GM12864 (cell line): ENCODE measurements at regions not wholly inside any gene's neighbourhood (a gene's known extent, or its start where the extent isn't known, plus 50 kb on each side); places are given as distances from the start of the nearest gene placed in this dataset.

ENCODE experiments used
- DNase-seq: peaks from one replicate; pipeline ENCODE4 v3.0.0-alpha.2; 2011; ENCODE audit warnings: low read depth
- H3K4me3 ChIP-seq: 2 replicates; pipeline ENCODE4 v1.5.1; 2011; ENCODE audit warnings: mild to moderate bottlenecking, low read depth, low read length, control low read depth
- TF ChIP-seq, protein P1 (sequence below): IDR thresholded peaks from 2 replicates; pipeline ENCODE4 v1.5.1; 2011; ENCODE audit warnings: low read depth, mild to moderate bottlenecking, moderate library complexity, low read length, control low read depth, inconsistent platforms; ENCODE audit errors: missing control alignments

DNA sequence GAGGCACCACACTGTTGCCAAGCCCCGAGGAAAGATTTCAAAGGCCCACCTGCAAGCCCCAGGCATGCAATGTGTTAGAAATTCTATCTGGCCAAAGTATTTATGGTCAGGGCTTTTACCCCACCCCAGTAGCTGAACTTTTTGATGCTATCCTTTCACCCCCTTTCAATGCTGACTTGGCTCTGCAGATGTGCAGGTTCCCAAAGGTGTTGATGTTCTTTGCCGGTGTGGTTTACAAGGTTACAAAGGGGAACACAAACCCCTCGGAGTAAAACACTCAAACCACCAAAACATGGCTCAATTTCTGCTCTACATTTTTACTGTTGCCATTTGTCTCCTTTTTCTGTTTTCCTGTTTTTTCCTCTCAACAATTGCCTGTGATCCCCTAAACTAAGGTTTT is 145.4 kb upstream of the BNIP2 start:
- no peak for DNase-seq
- TF ChIP-seq, protein P1, sequence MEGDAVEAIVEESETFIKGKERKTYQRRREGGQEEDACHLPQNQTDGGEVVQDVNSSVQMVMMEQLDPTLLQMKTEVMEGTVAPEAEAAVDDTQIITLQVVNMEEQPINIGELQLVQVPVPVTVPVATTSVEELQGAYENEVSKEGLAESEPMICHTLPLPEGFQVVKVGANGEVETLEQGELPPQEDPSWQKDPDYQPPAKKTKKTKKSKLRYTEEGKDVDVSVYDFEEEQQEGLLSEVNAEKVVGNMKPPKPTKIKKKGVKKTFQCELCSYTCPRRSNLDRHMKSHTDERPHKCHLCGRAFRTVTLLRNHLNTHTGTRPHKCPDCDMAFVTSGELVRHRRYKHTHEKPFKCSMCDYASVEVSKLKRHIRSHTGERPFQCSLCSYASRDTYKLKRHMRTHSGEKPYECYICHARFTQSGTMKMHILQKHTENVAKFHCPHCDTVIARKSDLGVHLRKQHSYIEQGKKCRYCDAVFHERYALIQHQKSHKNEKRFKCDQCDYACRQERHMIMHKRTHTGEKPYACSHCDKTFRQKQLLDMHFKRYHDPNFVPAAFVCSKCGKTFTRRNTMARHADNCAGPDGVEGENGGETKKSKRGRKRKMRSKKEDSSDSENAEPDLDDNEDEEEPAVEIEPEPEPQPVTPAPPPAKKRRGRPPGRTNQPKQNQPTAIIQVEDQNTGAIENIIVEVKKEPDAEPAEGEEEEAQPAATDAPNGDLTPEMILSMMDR: no peak
- H3K4me3 ChIP-seq: no peak overlapping the region

GRCh38 chr15:59833366-59833765 is 144.2 kb upstream of the BNIP2 start:
- no peak for DNase-seq

GRCh38 chr15:59830873-59831272 is 141.8 kb upstream of the BNIP2 start:
- TF ChIP-seq, protein P1: no peak
- no peak for DNase-seq
- H3K4me3 ChIP-seq: no peak overlapping the region

More at GRCh38 chr15:59833366-59833765, 144.2 kb upstream of the BNIP2 start:
- TF ChIP-seq, protein P1: no peak
- no peak overlapping the region for H3K4me3 ChIP-seq

DNA sequence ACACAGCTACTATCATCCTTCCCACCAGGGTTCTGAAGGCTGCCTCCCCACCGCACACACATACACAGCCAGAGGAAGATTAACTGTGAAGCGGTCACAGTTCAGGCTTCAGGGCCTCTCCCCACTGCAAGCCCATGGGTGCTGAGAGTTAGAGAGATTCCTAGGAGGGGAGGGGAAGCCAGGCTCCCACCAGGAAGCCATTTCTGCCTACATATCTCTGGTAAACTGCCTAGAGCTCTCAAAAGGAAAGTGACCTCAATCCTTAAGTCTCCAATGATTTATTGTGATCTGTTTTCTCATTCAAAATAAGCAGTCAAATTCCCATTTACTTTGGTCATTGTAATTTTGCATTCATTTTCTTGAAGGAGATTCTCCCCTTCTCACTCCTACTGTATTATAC is 141.0 kb upstream of the BNIP2 start:
- H3K4me3 ChIP-seq: no peak overlapping the region
- TF ChIP-seq, protein P1: no peak
- no peak for DNase-seq

DNA sequence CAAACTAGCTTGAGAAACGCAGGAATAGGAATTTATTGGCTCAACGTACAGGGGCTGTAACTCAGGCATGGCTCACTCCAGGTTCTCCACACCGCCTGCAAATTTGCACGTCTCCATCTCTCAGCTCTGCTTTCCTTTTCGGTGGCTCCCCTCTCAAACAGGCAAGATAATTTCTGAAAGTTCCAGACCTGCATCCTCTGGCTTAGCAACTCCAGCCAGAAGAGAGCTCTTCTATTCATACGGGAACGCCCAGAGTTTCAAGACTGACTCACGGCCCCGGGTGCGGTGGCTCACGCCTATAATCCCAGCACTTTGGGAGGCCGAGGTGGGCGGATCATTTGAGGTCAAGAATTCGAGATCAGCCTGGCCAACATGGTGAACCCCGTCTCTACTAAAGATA is 139.7 kb upstream of the BNIP2 start:
- no peak overlapping the region for H3K4me3 ChIP-seq
- TF ChIP-seq, protein P1: no peak
- DNase-seq: no peak

- H3K4me3 ChIP-seq: no peak overlapping the region
- DNase-seq: no peak
- TF ChIP-seq, protein P1: no peak
These were observed 139.1 kb upstream of the BNIP2 start for GRCh38 chr15:59828263-59828662.

DNA sequence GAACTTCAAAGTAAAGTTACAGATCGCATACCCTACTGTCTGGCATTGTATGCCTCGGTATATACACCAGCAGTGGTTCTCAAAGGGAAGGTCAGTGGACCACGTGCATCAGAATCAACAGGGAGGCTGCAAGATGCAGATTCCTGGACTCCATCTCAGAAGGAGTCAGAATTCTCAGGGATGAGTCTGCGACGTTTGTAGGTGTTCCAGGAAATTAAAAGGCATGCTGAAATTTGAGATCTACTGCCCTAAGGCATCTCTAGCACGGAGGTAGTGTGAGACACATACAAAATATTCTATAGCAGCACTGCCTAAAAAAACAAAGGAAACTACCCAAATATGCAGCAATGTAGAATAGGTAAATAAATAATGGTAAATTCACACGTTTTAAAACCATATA is 136.8 kb upstream of the BNIP2 start:
- no peak overlapping the region for H3K4me3 ChIP-seq
- no peak for DNase-seq
- TF ChIP-seq, protein P1: no peak
